Heart right ventricle (tissue), 16 donors: ENCODE measurements at regions not wholly inside any gene's neighbourhood (a gene's known extent, or its start where the extent isn't known, plus 50 kb on each side); places are given as distances from the start of the nearest gene placed in this dataset.

Experiments
- ATAC-seq, 8 donors: fragments of 200-7000 bp; cut with Tn5 transposase; one replicate each; pipeline ENCODE4 v1.9.1; 2020; ENCODE audit warnings: mild to moderate bottlenecking in 8 of 8, moderate library complexity in 8 of 8, moderate number of reproducible peaks in 1 of 8
- DNase-seq, 2 donors: peaks; one replicate each; pipeline ENCODE4 v3.0.0-alpha.2; 2020
- H3K27ac ChIP-seq, 10 donors: fragments of 200-600 bp; sonication (generic) in 2 of 10; one replicate each; pipeline versions ENCODE4 v1.5.0 to v1.8.0; 2020 to 2022; ENCODE audit warnings: mild to moderate bottlenecking in 3 of 10
- H3K27me3 ChIP-seq, 7 donors: fragments of 200-600 bp; one replicate each; pipeline ENCODE4 v1.8.0; 2021 to 2022; ENCODE audit warnings: mild to moderate bottlenecking in 2 of 7
- H3K36me3 ChIP-seq, 9 donors: fragments of 200-600 bp; sonication (generic) in 1 of 9; one replicate each; pipeline versions ENCODE4 v1.5.0 to v1.8.0; 2020 to 2022; ENCODE audit warnings: mild to moderate bottlenecking in 2 of 9
- H3K4me1 ChIP-seq, 9 donors: fragments of 200-600 bp; sonication (generic) in 1 of 9; one replicate each; pipeline versions ENCODE4 v1.5.0 to v1.8.0; 2020 to 2022; ENCODE audit warnings: mild to moderate bottlenecking in 4 of 9
- H3K4me3 ChIP-seq, 10 donors: fragments of 200-600 bp; sonication (generic) in 2 of 10; one replicate each; pipeline versions ENCODE4 v1.5.0 to v1.8.0; 2020 to 2022; ENCODE audit warnings: mild to moderate bottlenecking in 7 of 10, moderate library complexity in 2 of 10
- H3K9me3 ChIP-seq, 11 donors: fragments of 200-600 bp in 10 of 11; sonication (generic) in 2 of 11; one replicate each; pipeline versions ENCODE4 v1.5.0 to v1.8.0; 2013 to 2022; ENCODE audit warnings: mild to moderate bottlenecking in 2 of 11, control low read depth in 1 of 11, moderate library complexity in 1 of 11
- CTCF ChIP-seq, 9 donors: fragments of 200-600 bp; sonication (generic) in 2 of 9; IDR thresholded peaks; one replicate each; pipeline versions ENCODE4 v1.5.0 to v1.8.0; 2021 to 2022; ENCODE audit warnings: antibody characterized with exemption in 9 of 9, mild to moderate bottlenecking in 5 of 9, moderate library complexity in 1 of 9
- WGBS, 2 donors: extraction: QIAGEN DNeasy Blood & Tissue Kit; methylation state at CpG; one replicate each; pipeline ENCODE4 v1.1.7; 2013; ENCODE audit warnings: inconsistent platforms in 1 of 2; 5-methylcytosine and 5-hydroxymethylcytosine counted together
- intact Hi-C, 10 donors: fragments of 100-400 bp; cut with DNase I; formaldehyde crosslinking; loops; one replicate each; pipeline versions ENCODE4 v1.11.1 to v1.14.2; 2022
- donor health status: Arrhythmogenic right ventricular cardiomyopathy.
- donor health status: ischemic (EF 13 %, LVEDD 7.1; RV severe dilation, severe dysfunction).
- donor health status: healthy with polysubstance abuse.
- donor health status: DM: no; HTN: yes; CAD: no.
- donor health status: DM: no; HTN: no; CAD: no.
- donor health status: ischemic (EF 25% LVEDD 6.9; RV normal size, moderate dysfunction).
- donor health status: ischemic (EF 25% LVEDD 5.7; RV mildly dilated, moderate dysfunction).
- donor health status: healthy.
- donor health status: DM: yes; HTN: yes; CAD: no.
- donor health status: Ischemic cardiomyopathy.
- donor health status: ischemic (EF 35%, LVEDD 5.7; RV mildly dilated, moderate dysfunction).
- donor health status: nonischemic (EF 11% LVEDD 7.7; RV severe dilation, severe dysfunction).
- donor health status: DM: yes; HTN: yes; CAD: no.
- donor health status: PGD.
- donor health status: ischemic (EF 29% LVEDD 5.4; RV normal size, mild dysfunction).
- donor health status: nonischemic (EF 23%, LVEDD 6.1; RV moderate dilation, normal function).

- Histone ChIP-seq H3K36me3 (no peaks in the 10 kb centered on the region), H3K9me3 (peaks cover 0 to 4% (median 0%) of the 10 kb centered on the region in 11 donors), H3K27me3 (no peaks in the 10 kb centered on the region), H3K4me1 (no peaks in the 10 kb centered on the region), H3K4me3 (no peak overlapping the region), H3K27ac (no peak overlapping the region)
- 77 to 89% methylated on average over 4 of the region's 4 CpGs for WGBS, 2 donors
- no peak for TF ChIP-seq CTCF (IDR thresholded peaks at IDR 0.05)
- no peak for DNase-seq
- ATAC-seq, result no peak
- intact Hi-C loops, result no loop called here
These were observed 780.0 kb upstream of the SALL3 start for GRCh38 chr18:78199611-78200010.

DNA sequence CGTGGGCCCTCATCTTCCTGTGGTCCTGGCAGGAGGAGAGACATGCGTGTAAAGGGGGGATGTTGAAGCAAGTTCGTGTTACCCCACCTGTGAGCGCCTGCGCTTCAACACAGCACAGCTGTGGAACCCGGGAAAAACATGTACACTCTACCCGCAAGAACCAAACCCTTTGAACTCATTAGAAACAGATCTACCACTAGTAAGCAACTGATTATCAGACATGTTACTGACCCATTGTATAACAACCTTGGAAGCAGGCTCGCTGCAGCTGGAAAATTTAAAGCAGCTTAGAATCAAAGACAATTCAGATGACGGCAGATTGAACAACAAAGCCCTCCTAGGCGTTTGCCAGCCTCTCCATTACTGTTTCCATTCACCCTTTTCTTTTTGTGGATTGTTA is 771.7 kb upstream of the SALL3 start:
- TF ChIP-seq CTCF (IDR thresholded peaks at IDR 0.05), result no peak
- ATAC-seq (no peak), DNase-seq (no peak)
- Histone ChIP-seq H3K36me3 (no peaks in the 10 kb centered on the region), H3K4me1 (no peaks in the 10 kb centered on the region), H3K4me3 (no peak overlapping the region), H3K27me3 (peaks cover 0 to 5% (median 0%) of the 10 kb centered on the region in 7 donors), H3K27ac (no peak overlapping the region), H3K9me3 (no peaks in the 10 kb centered on the region)
- intact Hi-C loops, result no loop called here
- WGBS, 2 donors, result 74 to 76% methylated on average over 10 of the region's 10 CpGs

GRCh38 chr18:78208461-78208860 is 771.2 kb upstream of the SALL3 start:
- DNase-seq, result no peak
- intact Hi-C loops, result no loop called here
- TF ChIP-seq CTCF (IDR thresholded peaks at IDR 0.05), result no peak

DNA sequence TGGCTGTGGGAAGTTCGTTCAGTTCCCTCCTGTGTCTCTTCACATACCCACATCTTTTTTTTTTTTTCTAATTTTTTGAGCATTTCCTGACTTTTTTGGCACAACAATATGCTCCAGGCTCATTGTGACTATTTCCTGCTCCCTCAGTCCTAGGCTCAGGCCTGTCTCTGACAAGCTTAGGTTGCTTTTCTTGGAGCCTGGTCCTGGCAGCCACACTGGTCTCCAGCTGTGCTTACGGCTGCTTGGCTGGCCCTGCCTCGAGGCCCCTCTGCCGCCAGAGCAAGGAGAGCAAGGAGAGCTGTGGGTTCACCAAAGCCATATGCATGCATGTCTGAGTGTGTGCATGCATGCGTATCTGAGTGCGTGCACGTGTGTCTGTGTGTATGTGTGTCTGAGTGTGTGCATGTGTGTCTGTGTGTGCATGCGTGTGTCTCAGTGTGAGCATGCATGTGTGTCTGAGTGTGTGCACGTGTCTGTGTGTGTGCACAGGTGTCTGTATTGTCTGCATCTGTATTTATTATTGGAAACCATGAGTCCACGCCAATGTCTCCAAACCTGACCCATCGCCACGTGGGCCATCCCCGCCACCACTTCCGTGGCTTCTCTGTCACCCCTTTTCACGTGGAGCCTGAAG is 766.1 kb upstream of the SALL3 start:
- peak; percentile 86 to 95 (median 92) for ATAC-seq
- no peak overlapping the region for H3K4me3 ChIP-seq
- peak; percentile 59 to 62 for DNase-seq
- intact Hi-C loops, result no loop called here
- H3K27ac ChIP-seq, result no peak overlapping the region
- peaks cover 0 to 5% (median 0%) of the 10 kb centered on the region in 9 donors for H3K4me1 ChIP-seq
- WGBS, 2 donors, result 68 to 71% methylated on average over 15 of the region's 15 CpGs
- H3K9me3 ChIP-seq, result no peaks in the 10 kb centered on the region
- H3K27me3 ChIP-seq, result no peaks in the 10 kb centered on the region
- TF ChIP-seq CTCF (IDR thresholded peaks at IDR 0.05), result no peak
- no peaks in the 10 kb centered on the region for H3K36me3 ChIP-seq

More at GRCh38 chr18:78208461-78208860, 771.2 kb upstream of the SALL3 start:
- Histone ChIP-seq H3K27ac (no peak overlapping the region), H3K4me1 (peaks cover 0 to 2% (median 0%) of the 10 kb centered on the region in 9 donors), H3K9me3 (no peaks in the 10 kb centered on the region), H3K27me3 (peaks cover 0 to 5% (median 0%) of the 10 kb centered on the region in 7 donors), H3K36me3 (no peaks in the 10 kb centered on the region), H3K4me3 (no peak overlapping the region)
- no peak for ATAC-seq
- WGBS, 2 donors, result 76 to 80% methylated on average over 2 of the region's 2 CpGs
